ENCODE measurements at regions not wholly inside any gene's neighbourhood (a gene's known extent, or its start where the extent isn't known, plus 50 kb on each side); places are given as distances from the start of the nearest gene placed in this dataset.

GRCh38 chr3:107430214-107430995 lies 53.2 kb downstream of the CCDC54 start:
- CTCF ChIA-PET: interaction anchor here (0.8 to 5.4 kb wide), 15 partner anchors 9 to 245 kb away, joined by 3 to 55 read pairs (median 4); partner anchors contain the start of gene BBX
- Mint-ChIP-seq H3K27me3 (peaks cover 2% of the 10 kb centered on the region), H3K4me3 (peak overlapping the region; percentile 97), H3K9me3 (ENCODE audit: insufficient read depth) (no peaks in the 10 kb centered on the region), H3K4me1 (peaks cover 52% of the 10 kb centered on the region), H3K27ac (peak overlapping the region; percentile 89)
- no peak for TF ChIP-seq EZH2 (IDR thresholded peaks at IDR 0.05; ENCODE audit: borderline replicate concordance, insufficient read depth, low read depth, low read length, poor library complexity, severe bottlenecking)
- TF ChIP-seq CTCF (IDR thresholded peaks at IDR 0.05): peak; percentile 65
- no peaks in the 10 kb centered on the region for H3K27me3 ChIP-seq (replicated peaks in 1 of 4; ENCODE audit: control extremely low read depth in 1 of 4, control insufficient read depth in 3 of 4, insufficient read depth in 4 of 4, low read length in 3 of 4)
- peak overlapping the region; percentile 96 for H3K4me2 ChIP-seq (replicated peaks; ENCODE audit: low read depth, low read length, poor library complexity, severe bottlenecking)
- no peaks in the 10 kb centered on the region for H4K20me1 ChIP-seq (ENCODE audit: control insufficient read depth, insufficient read depth, low read length, poor library complexity, severe bottlenecking)
- peak overlapping the region in 1 of 2 donors; percentile 43 for H3K27ac ChIP-seq (ENCODE audit: low read length in 2 of 2)
- H3K4me1 ChIP-seq (ENCODE audit: control insufficient read depth in 2 of 2, insufficient read depth in 2 of 2, low read length in 2 of 2): peaks cover 42 to 45% of the 10 kb centered on the region in 2 donors
- DNase-seq: no peak
- peak overlapping the region; percentile 78 for H3K9ac ChIP-seq (ENCODE audit: low read length)
- H3K9me3 ChIP-seq (ENCODE audit: control extremely low read depth in 1 of 3, control insufficient read depth in 2 of 3, insufficient read depth in 1 of 3, low read length in 2 of 3): no peaks in the 10 kb centered on the region
- no peaks in the 10 kb centered on the region for H3K36me3 ChIP-seq (replicated peaks in 1 of 2; ENCODE audit: control extremely low read depth in 1 of 2, control insufficient read depth in 1 of 2, extremely low read depth in 1 of 2, insufficient read depth in 2 of 2, low read length in 1 of 2)
- no peaks in the 10 kb centered on the region for H3K79me2 ChIP-seq (ENCODE audit: control insufficient read depth, insufficient read depth, low read length)
- no peak for ATAC-seq (ENCODE audit: low read depth)
- intact Hi-C loops (cut with micrococcal nuclease): loop anchor here (1.0 to 10.0 kb wide), 3 partner anchors 9 to 1164 kb away; no protein-coding TSS in a partner anchor
- POLR2A ChIA-PET: interaction anchor here (1.1 to 2.9 kb wide), 3 partner anchors 92 to 95 kb away, joined by 3 to 27 read pairs (median 13); partner anchors contain the start of gene BBX
- peak overlapping the region; percentile 44 to 80 (median 70) for H3K4me3 ChIP-seq (ENCODE audit: control extremely low read depth in 1 of 5, extremely low read depth in 1 of 5, insufficient read depth in 1 of 5, low read depth in 2 of 5, low read length in 4 of 5)
- under 1% methylated on average over 15 of the region's 23 CpGs for WGBS (ENCODE audit: insufficient coverage)
- peak overlapping the region; percentile 92 for H2AFZ ChIP-seq (ENCODE audit: insufficient read depth, low read depth, low read length, poor library complexity, severe bottlenecking)

- Mint-ChIP-seq H3K27me3 (peaks cover 2% of the 10 kb centered on the region), H3K4me3 (peak overlapping the region; percentile 97), H3K27ac (peak overlapping the region; percentile 89), H3K9me3 (ENCODE audit: insufficient read depth) (no peaks in the 10 kb centered on the region), H3K4me1 (peaks cover 47% of the 10 kb centered on the region)
- Histone ChIP-seq H3K4me1 (ENCODE audit: control insufficient read depth in 2 of 2, insufficient read depth in 2 of 2, low read length in 2 of 2) (peaks cover 38 to 40% of the 10 kb centered on the region in 2 donors), H3K4me3 (ENCODE audit: control extremely low read depth in 1 of 5, extremely low read depth in 1 of 5, insufficient read depth in 1 of 5, low read depth in 2 of 5, low read length in 4 of 5) (peak overlapping the region; percentile 44 to 80 (median 70)), H3K9me3 (ENCODE audit: control extremely low read depth in 1 of 3, control insufficient read depth in 2 of 3, insufficient read depth in 1 of 3, low read length in 2 of 3) (no peaks in the 10 kb centered on the region), H3K36me3 (replicated peaks in 1 of 2; ENCODE audit: control extremely low read depth in 1 of 2, control insufficient read depth in 1 of 2, extremely low read depth in 1 of 2, insufficient read depth in 2 of 2, low read length in 1 of 2) (no peaks in the 10 kb centered on the region), H3K79me2 (ENCODE audit: control insufficient read depth, insufficient read depth, low read length) (no peaks in the 10 kb centered on the region), H3K4me2 (replicated peaks; ENCODE audit: low read depth, low read length, poor library complexity, severe bottlenecking) (peak overlapping the region; percentile 96), H3K27me3 (replicated peaks in 1 of 4; ENCODE audit: control extremely low read depth in 1 of 4, control insufficient read depth in 3 of 4, insufficient read depth in 4 of 4, low read length in 3 of 4) (no peaks in the 10 kb centered on the region), H4K20me1 (ENCODE audit: control insufficient read depth, insufficient read depth, low read length, poor library complexity, severe bottlenecking) (no peaks in the 10 kb centered on the region), H3K27ac (ENCODE audit: low read length in 2 of 2) (peak overlapping the region in 1 of 2 donors; percentile 43), H3K9ac (ENCODE audit: low read length) (peak overlapping the region; percentile 78), H2AFZ (ENCODE audit: insufficient read depth, low read depth, low read length, poor library complexity, severe bottlenecking) (peak overlapping the region; percentile 92)
- intact Hi-C loops (cut with micrococcal nuclease): loop anchor here (1.0 to 10.0 kb wide), 4 partner anchors 10 to 1164 kb away; no protein-coding TSS in a partner anchor
- TF ChIP-seq EZH2 (IDR thresholded peaks at IDR 0.05; ENCODE audit: borderline replicate concordance, insufficient read depth, low read depth, low read length, poor library complexity, severe bottlenecking): no peak
- POLR2A ChIA-PET: interaction anchor here (1.1 to 2.9 kb wide), 3 partner anchors 91 to 95 kb away, joined by 3 to 27 read pairs (median 13); partner anchors contain the start of gene BBX
- 0% methylated on average over 16 of the region's 16 CpGs for WGBS (ENCODE audit: insufficient coverage)
- DNase-seq (peak; percentile 62), ATAC-seq (ENCODE audit: low read depth) (peak; percentile 23)
- CTCF ChIA-PET: interaction anchor here (1.1 to 5.4 kb wide), 11 partner anchors 10 to 245 kb away, joined by 3 to 55 read pairs (median 6); no protein-coding TSS in a partner anchor
Measured at GRCh38 chr3:107430996-107431245, 53.7 kb downstream of the CCDC54 start.

Data from B cell (primary cell).